BJ (cell line): ENCODE measurements at regions not wholly inside any gene's neighbourhood (a gene's known extent, or its start where the extent isn't known, plus 50 kb on each side); places are given as distances from the start of the nearest gene placed in this dataset.

Experiments used
- CTCF ChIA-PET: fragments of 350-600 bp; formaldehyde crosslinking; extraction: SDS; loops from one replicate; lab custom pipeline; 2021; ENCODE audit warnings: antibody characterized with exemption, inconsistent platforms; lab: Yijun Ruan, JAX
- POLR2A ChIA-PET: fragments of 300-600 bp; sonication (Branson Sonifier 250); formaldehyde crosslinking; extraction: SDS; loops from one replicate; lab custom pipeline; 2021; ENCODE audit warnings: antibody characterized with exemption; lab: Charles Lee
- DNase-seq: peaks from one replicate; pipeline ENCODE4 v3.0.0-alpha.2; 2011; ENCODE audit warnings: low read depth
- H3K27me3 ChIP-seq: 2 replicates; pipeline ENCODE4 v1.6.0; 2011; ENCODE audit warnings: low read length; ENCODE audit not compliant: control insufficient read depth, insufficient read depth
- H3K36me3 ChIP-seq: 2 replicates; pipeline ENCODE4 v1.5.1; 2011; ENCODE audit warnings: low read length; ENCODE audit not compliant: control insufficient read depth, insufficient read depth
- H3K4me3 ChIP-seq: 2 replicates; pipeline ENCODE4 v1.5.1; 2011; ENCODE audit warnings: low read depth, mild to moderate bottlenecking, control low read depth, low read length
- TF ChIP-seq, protein P1 (sequence below): IDR thresholded peaks from 2 replicates; pipeline ENCODE4 v1.5.1; 2011; ENCODE audit warnings: low read depth, mild to moderate bottlenecking, control low read depth, inconsistent platforms, low read length, moderate library complexity; ENCODE audit not compliant: insufficient read depth

- POLR2A ChIA-PET: no interaction called here
- H3K27me3 ChIP-seq: peaks cover 3% of the 10 kb centered on the region
- CTCF ChIA-PET: no interaction called here
- DNase-seq: no peak
- H3K4me3 ChIP-seq: no peak overlapping the region
- H3K36me3 ChIP-seq: no peaks in the 10 kb centered on the region
- TF ChIP-seq, protein P1, sequence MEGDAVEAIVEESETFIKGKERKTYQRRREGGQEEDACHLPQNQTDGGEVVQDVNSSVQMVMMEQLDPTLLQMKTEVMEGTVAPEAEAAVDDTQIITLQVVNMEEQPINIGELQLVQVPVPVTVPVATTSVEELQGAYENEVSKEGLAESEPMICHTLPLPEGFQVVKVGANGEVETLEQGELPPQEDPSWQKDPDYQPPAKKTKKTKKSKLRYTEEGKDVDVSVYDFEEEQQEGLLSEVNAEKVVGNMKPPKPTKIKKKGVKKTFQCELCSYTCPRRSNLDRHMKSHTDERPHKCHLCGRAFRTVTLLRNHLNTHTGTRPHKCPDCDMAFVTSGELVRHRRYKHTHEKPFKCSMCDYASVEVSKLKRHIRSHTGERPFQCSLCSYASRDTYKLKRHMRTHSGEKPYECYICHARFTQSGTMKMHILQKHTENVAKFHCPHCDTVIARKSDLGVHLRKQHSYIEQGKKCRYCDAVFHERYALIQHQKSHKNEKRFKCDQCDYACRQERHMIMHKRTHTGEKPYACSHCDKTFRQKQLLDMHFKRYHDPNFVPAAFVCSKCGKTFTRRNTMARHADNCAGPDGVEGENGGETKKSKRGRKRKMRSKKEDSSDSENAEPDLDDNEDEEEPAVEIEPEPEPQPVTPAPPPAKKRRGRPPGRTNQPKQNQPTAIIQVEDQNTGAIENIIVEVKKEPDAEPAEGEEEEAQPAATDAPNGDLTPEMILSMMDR: no peak
Observed at GRCh38 chr2:128625963-128626759, 307.5 kb upstream of the HS6ST1 start.

DNA sequence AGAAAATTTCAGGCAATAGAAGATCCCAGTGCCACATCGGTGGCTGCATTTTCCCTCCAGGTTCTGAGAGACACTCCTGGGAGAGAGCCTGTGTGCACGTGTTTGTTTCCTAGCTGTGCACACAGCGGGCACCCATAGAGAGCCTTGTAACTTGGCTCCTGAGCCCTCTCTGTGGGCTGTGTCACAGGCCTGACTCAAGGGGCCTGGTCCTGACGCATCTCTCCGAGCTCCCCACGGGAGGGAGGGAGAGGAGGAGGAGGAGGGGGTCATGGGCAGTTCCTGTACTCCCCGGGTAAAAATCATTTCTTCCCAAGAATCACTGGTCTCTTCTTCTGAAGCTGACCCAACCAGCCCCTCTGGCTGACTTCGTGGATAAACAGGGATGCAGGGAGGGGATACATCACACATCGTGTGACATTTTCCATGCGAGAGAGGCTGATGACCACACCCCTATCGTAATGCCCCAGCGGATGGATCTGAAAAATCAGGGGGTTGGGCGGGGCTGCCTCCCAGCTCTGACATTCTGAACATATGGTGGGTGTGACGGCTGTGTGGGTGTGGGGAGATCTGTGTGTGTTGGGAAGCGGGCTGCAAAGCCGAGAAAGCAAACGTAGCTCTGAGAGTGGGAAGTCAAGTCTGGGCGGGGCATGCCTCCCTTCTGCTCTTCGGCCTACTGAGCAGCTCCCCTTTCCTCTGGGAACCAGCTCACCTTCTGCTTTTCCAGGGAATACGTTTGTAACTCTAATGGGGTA is 308.3 kb upstream of the HS6ST1 start:
- Histone ChIP-seq H3K36me3 (no peaks in the 10 kb centered on the region), H3K27me3 (peaks cover 6% of the 10 kb centered on the region), H3K4me3 (no peak overlapping the region)
- TF ChIP-seq, protein P1: no peak
- DNase-seq: no peak
- CTCF ChIA-PET: no interaction called here
- POLR2A ChIA-PET: no interaction called here

DNA sequence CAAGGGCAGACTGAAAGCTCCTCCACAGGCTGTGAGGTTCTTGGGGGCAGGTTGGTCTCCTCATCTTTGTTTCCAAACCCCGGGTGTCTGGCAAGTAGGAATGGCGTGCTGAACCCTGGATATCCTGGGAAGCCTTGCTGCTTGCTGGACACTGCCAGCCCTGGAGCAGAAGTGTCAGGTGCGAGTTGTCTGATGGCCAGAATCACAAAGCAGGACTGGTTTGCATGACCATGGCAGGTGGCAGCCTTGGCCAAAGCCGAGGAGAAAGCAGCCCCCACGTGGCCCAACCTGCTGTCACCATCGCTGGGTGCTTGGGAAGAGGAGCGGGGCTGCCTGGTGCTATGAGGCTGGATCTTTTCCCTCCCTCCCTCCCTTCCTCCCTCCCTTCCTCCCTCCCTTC is 309.5 kb upstream of the HS6ST1 start:
- Histone ChIP-seq H3K4me3 (no peak overlapping the region), H3K27me3 (peaks cover 6% of the 10 kb centered on the region), H3K36me3 (no peaks in the 10 kb centered on the region)
- CTCF ChIA-PET: interaction anchor here (1.6 kb wide), 1 partner anchor 155 kb away, joined by 3 read pairs; no protein-coding TSS in a partner anchor
- POLR2A ChIA-PET: no interaction called here
- TF ChIP-seq, protein P1: no peak
- no peak for DNase-seq

DNA sequence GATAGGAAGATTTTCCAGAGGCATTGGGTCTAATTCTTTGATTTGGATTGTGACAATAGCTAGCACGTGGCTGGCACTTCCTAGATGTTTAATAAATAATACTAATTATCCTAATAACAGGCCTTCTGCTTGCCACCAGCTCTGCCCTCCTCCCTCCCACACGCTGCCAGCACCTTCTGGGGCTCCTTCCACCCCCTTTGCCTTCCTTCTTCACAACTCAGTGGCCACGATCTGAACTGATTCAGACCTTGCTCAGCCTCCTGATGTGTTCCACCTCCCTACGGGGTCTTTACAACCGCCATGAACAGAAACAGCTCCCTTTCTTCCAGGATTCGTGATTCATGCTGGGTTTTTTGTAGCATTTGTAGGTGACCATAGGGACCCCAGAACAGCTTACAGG is 310.3 kb upstream of the HS6ST1 start:
- Histone ChIP-seq H3K4me3 (no peak overlapping the region), H3K36me3 (no peaks in the 10 kb centered on the region), H3K27me3 (peaks cover 6% of the 10 kb centered on the region)
- ChIA-PET POLR2A (no interaction called here), CTCF (interaction anchor here (1.6 kb wide), 1 partner anchor 156 kb away, joined by 3 read pairs; no protein-coding TSS in a partner anchor)
- no peak for DNase-seq
- TF ChIP-seq, protein P1: no peak

DNA sequence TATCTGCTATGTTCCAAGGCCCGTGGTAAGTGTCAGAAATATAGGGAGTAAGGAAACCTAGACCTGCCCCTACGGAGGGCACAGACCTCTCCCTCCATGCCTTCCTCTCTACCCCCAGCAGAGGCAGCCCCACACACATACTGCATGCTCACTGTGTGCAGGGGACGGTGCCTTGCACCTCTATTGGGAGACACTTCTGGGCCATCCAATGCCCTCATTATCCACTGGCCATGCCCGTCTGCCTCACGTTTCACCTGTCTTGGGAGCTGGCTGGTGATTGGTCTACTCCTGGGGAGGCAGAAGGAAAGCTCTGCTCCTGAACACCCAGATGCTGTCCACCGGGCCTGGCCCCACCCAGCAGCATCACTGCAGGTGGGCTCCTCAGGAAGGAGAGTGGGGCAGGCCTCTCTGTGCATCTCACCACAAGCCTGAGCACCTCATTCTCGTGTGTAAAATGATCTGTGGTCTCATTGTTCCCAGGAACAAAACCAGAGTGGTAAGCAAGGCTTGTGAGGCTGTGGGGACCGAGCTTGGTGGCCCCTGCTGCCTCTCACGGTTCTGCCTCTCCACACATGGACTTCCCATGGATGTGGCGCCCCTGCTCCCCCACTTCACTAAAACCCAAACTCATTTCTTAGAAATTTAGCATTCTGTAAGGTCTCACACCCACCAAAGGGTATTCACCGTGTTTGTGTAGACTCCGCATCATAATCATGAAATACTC is 312.5 kb upstream of the HS6ST1 start:
- TF ChIP-seq, protein P1: no peak
- Histone ChIP-seq H3K36me3 (no peaks in the 10 kb centered on the region), H3K4me3 (no peak overlapping the region), H3K27me3 (peaks cover 5% of the 10 kb centered on the region)
- DNase-seq: no peak
- CTCF ChIA-PET: no interaction called here
- POLR2A ChIA-PET: no interaction called here
